ENCODE measurements at regions not wholly inside any gene's neighbourhood (a gene's known extent, or its start where the extent isn't known, plus 50 kb on each side); places are given as distances from the start of the nearest gene placed in this dataset.
"Not testable (repeated sequence)": the region's sequence is repeated elsewhere in the genome, so short reads cannot be mapped to it uniquely, and the experiment has no call there.

- H3K27me3 Mint-ChIP-seq; ATAC-seq (ENCODE audit: low read depth in 2 of 2): not testable (repeated sequence)
Measured at GRCh38 chr4:12903640-12904039, 580.5 kb downstream of the RAB28 start.

GRCh38 chr4:12902735-12903134 is 581.4 kb downstream of the RAB28 start:
- Mint-ChIP-seq H3K36me3 (no peaks in the 10 kb centered on the region), H3K4me1 (no peaks in the 10 kb centered on the region), H3K4me3 (no peak overlapping the region), H3K27ac (no peak overlapping the region), H3K27me3 (peaks cover 0 to 8% (median 6%) of the 10 kb centered on the region in 3 donors), H3K9me3 (peaks cover 0 to 11% (median 2%) of the 10 kb centered on the region in 7 donors)
- ATAC-seq (ENCODE audit: low read depth in 2 of 2) (no peak), DNase-seq (no peak)

More at GRCh38 chr4:12903640-12904039, 580.5 kb downstream of the RAB28 start:
- H3K9me3 Mint-ChIP-seq, result peaks cover 0 to 11% (median 2%) of the 10 kb centered on the region in 7 donors
- H3K36me3 Mint-ChIP-seq, H3K4me1 Mint-ChIP-seq, H3K4me3 Mint-ChIP-seq, H3K27ac Mint-ChIP-seq, DNase-seq: not testable (repeated sequence)

- ATAC-seq (ENCODE audit: low read depth in 2 of 2), result no peak
- DNase-seq, result no peak
- Mint-ChIP-seq H3K4me3 (no peak overlapping the region), H3K9me3 (peaks cover 0 to 10% (median 0%) of the 10 kb centered on the region in 7 donors), H3K36me3 (no peaks in the 10 kb centered on the region), H3K27ac (no peak overlapping the region), H3K4me1 (no peaks in the 10 kb centered on the region), H3K27me3 (peaks cover 0 to 8% (median 6%) of the 10 kb centered on the region in 3 donors)
Measured at GRCh38 chr4:12897954-12898353, 586.2 kb downstream of the RAB28 start.

DNA sequence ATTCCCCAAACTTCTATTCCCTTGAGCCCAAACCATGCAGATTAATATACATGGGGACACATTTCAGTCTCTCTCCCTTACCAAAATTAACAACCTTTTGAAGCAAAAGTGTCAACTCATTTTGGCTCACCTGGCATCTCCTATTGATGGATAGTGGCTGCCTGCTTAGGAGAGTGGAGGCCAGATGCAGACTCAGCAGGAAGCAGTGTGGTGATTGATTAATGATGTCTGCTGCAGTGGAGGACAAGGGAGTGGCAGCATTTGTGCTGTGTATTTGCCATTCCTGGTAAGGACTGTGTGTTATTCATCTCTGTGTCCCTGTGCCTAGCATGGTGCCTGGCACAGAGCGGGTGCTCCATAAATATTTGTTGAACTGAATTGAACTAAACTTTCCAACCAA is 590.1 kb downstream of the RAB28 start:
- H3K27me3 Mint-ChIP-seq, result no peaks in the 10 kb centered on the region
- ATAC-seq (ENCODE audit: low read depth in 2 of 2), result no peak
- H3K4me1 Mint-ChIP-seq, result no peaks in the 10 kb centered on the region
- H3K36me3 Mint-ChIP-seq, result no peaks in the 10 kb centered on the region
- no peak overlapping the region for H3K4me3 Mint-ChIP-seq
- no peak overlapping the region for H3K27ac Mint-ChIP-seq
- no peak for DNase-seq
- H3K9me3 Mint-ChIP-seq, result peaks cover 0 to 2% (median 0%) of the 10 kb centered on the region in 7 donors

DNA sequence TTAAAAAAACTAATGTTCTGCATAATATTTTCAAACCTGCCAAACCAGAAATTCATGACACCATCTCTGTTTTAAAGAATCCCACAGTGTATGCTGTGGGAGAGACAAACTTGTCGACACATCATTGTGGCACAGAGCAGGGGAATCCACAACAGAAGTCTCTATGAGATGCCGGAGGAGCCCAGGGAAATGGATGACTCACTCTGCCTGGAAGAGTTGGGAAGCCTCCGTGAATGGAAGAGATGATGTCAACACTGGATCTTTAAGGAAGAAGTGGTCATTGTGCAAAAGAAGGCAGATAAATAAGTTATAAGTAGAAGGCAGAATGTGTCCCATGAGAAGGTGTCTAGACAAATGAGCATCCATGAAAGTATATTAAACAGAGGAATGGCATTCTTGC is 595.1 kb downstream of the RAB28 start:
- Mint-ChIP-seq H3K36me3 (no peaks in the 10 kb centered on the region), H3K27me3 (no peaks in the 10 kb centered on the region), H3K4me1 (no peaks in the 10 kb centered on the region), H3K27ac (peak overlapping the region in 1 of 6 donors; percentile 3), H3K4me3 (no peak overlapping the region), H3K9me3 (peaks cover 5 to 28% (median 9%) of the 10 kb centered on the region in 7 donors)
- ATAC-seq (ENCODE audit: low read depth in 2 of 2) (no peak), DNase-seq (no peak)

GRCh38 chr4:12884846-12885796 is 599.0 kb downstream of the RAB28 start:
- Mint-ChIP-seq H3K9me3 (peaks cover 5 to 28% (median 9%) of the 10 kb centered on the region in 7 donors), H3K4me3 (no peak overlapping the region), H3K36me3 (no peaks in the 10 kb centered on the region), H3K4me1 (no peaks in the 10 kb centered on the region), H3K27ac (peak overlapping the region in 1 of 6 donors; percentile 53), H3K27me3 (no peaks in the 10 kb centered on the region)
- ATAC-seq (ENCODE audit: low read depth in 2 of 2) (no peak), DNase-seq (no peak)

- Mint-ChIP-seq H3K36me3 (no peaks in the 10 kb centered on the region), H3K27ac (no peak overlapping the region), H3K9me3 (peaks cover 3 to 24% (median 8%) of the 10 kb centered on the region in 7 donors), H3K27me3 (no peaks in the 10 kb centered on the region), H3K4me3 (no peak overlapping the region), H3K4me1 (no peaks in the 10 kb centered on the region)
- DNase-seq, result no peak
- ATAC-seq (ENCODE audit: low read depth in 2 of 2), result no peak
Measured at GRCh38 chr4:12881945-12882584, 602.1 kb downstream of the RAB28 start.

- ATAC-seq (ENCODE audit: low read depth in 2 of 2), result no peak
- H3K4me1 Mint-ChIP-seq, result no peaks in the 10 kb centered on the region
- DNase-seq, result no peak
- no peaks in the 10 kb centered on the region for H3K27me3 Mint-ChIP-seq
- no peak overlapping the region for H3K27ac Mint-ChIP-seq
- H3K36me3 Mint-ChIP-seq, result peaks cover 0 to 7% of the 10 kb centered on the region in 2 donors
- peaks cover 0 to 21% (median 8%) of the 10 kb centered on the region in 7 donors for H3K9me3 Mint-ChIP-seq
- H3K4me3 Mint-ChIP-seq, result no peak overlapping the region
Measured at GRCh38 chr4:12880844-12881243, 603.3 kb downstream of the RAB28 start.

DNA sequence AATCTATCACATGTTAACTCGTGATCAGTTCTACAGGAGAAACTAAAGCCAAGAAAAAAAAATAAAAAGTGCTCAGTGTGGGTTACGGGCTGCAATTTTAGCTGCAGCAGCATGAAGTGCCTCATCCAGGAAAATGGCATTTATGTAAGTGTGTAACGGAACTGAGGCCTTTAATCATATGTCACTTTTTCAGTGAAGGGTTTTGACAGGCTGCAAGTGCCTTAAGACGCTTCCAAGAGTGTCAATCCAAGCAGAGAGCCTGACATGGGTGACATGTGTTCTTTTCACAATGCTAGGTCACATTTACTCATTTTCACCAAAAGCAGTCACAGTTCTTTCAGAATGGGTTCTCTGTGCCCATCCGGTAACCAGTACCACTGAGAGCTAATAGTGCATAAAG is 604.6 kb downstream of the RAB28 start:
- Mint-ChIP-seq H3K27me3 (no peaks in the 10 kb centered on the region), H3K4me1 (no peaks in the 10 kb centered on the region), H3K27ac (no peak overlapping the region), H3K9me3 (peaks cover 0 to 13% (median 8%) of the 10 kb centered on the region in 7 donors), H3K4me3 (no peak overlapping the region), H3K36me3 (peaks cover 0 to 7% of the 10 kb centered on the region in 2 donors)
- DNase-seq (no peak), ATAC-seq (ENCODE audit: low read depth in 2 of 2) (no peak)

GRCh38 chr4:12875640-12876243 is 608.4 kb downstream of the RAB28 start:
- H3K27me3 Mint-ChIP-seq, result no peaks in the 10 kb centered on the region
- H3K36me3 Mint-ChIP-seq, result peaks cover 0 to 7% of the 10 kb centered on the region in 2 donors
- peaks cover 0 to 16% (median 8%) of the 10 kb centered on the region in 7 donors for H3K9me3 Mint-ChIP-seq
- no peak overlapping the region for H3K27ac Mint-ChIP-seq
- H3K4me1 Mint-ChIP-seq, result no peaks in the 10 kb centered on the region
- no peak for ATAC-seq (ENCODE audit: low read depth in 2 of 2)
- DNase-seq, result no peak
- H3K4me3 Mint-ChIP-seq, result no peak overlapping the region

- Mint-ChIP-seq H3K27me3 (no peaks in the 10 kb centered on the region), H3K36me3 (peaks cover 0 to 7% of the 10 kb centered on the region in 2 donors)
Measured at GRCh38 chr4:12873351-12873750, 610.8 kb downstream of the RAB28 start.

DNA sequence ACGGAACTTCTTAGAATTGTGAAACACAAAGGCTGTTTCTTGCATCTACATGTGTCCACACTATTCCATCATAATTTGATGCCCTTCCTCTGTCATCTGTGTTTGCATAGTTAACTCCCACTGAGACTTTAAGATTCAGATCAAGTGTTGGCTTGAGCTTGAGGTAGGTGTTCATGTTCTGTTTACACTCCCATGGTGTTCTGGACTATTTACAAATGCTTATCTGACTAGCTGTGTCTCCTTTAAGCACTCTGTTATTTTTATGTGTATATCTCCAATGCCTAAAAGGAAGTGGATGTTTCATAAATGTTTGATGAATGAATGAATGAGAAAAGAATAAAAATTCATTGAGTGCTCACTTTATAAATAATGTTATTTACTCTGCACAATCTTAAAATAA is 622.7 kb downstream of the RAB28 start:
- H3K36me3 Mint-ChIP-seq, result no peaks in the 10 kb centered on the region
- no peaks in the 10 kb centered on the region for H3K27me3 Mint-ChIP-seq
- no peak for DNase-seq
- H3K4me3 Mint-ChIP-seq, result no peak overlapping the region
- no peak for ATAC-seq (ENCODE audit: low read depth in 2 of 2)
- no peaks in the 10 kb centered on the region for H3K4me1 Mint-ChIP-seq
- H3K27ac Mint-ChIP-seq, result no peak overlapping the region
- H3K9me3 Mint-ChIP-seq, result peaks cover 0 to 3% (median 0%) of the 10 kb centered on the region in 7 donors

More at GRCh38 chr4:12873351-12873750, 610.8 kb downstream of the RAB28 start:
- no peak for ATAC-seq (ENCODE audit: low read depth in 2 of 2)
- peaks cover 5 to 40% (median 16%) of the 10 kb centered on the region in 7 donors for H3K9me3 Mint-ChIP-seq
- no peak for DNase-seq
- H3K4me1 Mint-ChIP-seq, result no peaks in the 10 kb centered on the region
- H3K27ac Mint-ChIP-seq, result no peak overlapping the region
- no peak overlapping the region for H3K4me3 Mint-ChIP-seq
